Astrocyte (in vitro differentiated cells and primary cell): ENCODE measurements at regions not wholly inside any gene's neighbourhood (a gene's known extent, or its start where the extent isn't known, plus 50 kb on each side); places are given as distances from the start of the nearest gene placed in this dataset.

Source experiments
- EZH2 ChIP-seq: IDR thresholded peaks from 2 replicates; pipeline ENCODE4 v1.6.1; 2012; ENCODE audit warnings: mild to moderate bottlenecking, low read length, inconsistent platforms; ENCODE audit not compliant: insufficient read depth
- TF ChIP-seq, protein P1 (sequence below): IDR thresholded peaks from 2 replicates; pipeline ENCODE4 v1.5.1; 2011; ENCODE audit warnings: low read depth, mild to moderate bottlenecking, inconsistent platforms, low read length, moderate library complexity; ENCODE audit not compliant: insufficient read depth

DNA sequence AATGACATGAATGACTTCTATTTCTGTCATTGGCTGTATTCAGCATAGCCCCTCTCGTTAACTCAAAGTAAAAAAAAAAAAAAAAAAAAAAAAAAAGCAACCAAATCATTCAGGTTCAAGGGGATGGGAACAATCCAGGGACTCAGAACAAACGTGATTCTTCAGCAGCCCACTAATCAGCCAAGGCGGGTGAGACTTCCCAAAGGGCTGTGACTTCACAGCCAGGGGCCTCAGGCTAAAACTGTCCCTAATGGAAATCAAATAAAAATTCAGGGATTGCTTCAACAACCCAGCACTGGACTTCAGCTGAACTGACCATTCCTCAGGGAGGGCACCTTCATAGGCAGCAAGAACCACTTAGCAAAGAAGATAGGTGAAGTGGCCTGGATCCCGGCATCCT is 86.2 kb upstream of the FAM169A start:
- TF ChIP-seq, protein P1, sequence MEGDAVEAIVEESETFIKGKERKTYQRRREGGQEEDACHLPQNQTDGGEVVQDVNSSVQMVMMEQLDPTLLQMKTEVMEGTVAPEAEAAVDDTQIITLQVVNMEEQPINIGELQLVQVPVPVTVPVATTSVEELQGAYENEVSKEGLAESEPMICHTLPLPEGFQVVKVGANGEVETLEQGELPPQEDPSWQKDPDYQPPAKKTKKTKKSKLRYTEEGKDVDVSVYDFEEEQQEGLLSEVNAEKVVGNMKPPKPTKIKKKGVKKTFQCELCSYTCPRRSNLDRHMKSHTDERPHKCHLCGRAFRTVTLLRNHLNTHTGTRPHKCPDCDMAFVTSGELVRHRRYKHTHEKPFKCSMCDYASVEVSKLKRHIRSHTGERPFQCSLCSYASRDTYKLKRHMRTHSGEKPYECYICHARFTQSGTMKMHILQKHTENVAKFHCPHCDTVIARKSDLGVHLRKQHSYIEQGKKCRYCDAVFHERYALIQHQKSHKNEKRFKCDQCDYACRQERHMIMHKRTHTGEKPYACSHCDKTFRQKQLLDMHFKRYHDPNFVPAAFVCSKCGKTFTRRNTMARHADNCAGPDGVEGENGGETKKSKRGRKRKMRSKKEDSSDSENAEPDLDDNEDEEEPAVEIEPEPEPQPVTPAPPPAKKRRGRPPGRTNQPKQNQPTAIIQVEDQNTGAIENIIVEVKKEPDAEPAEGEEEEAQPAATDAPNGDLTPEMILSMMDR: no peak
- TF ChIP-seq EZH2: no peak
